ENCODE measurements at regions not wholly inside any gene's neighbourhood (a gene's known extent, or its start where the extent isn't known, plus 50 kb on each side); places are given as distances from the start of the nearest gene placed in this dataset.

DNA sequence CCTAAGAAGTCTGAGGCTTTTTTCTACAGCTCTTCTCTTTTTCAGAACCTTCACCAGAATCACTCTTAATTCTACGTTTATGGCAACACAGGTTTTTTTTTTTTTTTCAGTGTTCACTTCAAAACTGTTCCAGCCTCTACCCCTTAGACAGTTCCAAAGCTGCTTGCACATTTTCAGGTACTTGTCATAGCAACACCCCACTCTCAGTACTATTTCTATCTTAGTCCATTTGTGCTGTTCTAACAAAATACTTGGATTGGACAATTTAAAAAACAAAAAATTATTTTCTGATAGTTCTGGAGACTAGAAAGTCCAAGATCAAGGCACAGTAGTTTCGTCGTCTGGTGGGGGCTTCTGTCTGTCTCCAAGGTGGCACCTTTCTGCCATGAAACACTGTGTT is 340.9 kb upstream of the RPS23 start:
- TF ChIP-seq, protein P1, sequence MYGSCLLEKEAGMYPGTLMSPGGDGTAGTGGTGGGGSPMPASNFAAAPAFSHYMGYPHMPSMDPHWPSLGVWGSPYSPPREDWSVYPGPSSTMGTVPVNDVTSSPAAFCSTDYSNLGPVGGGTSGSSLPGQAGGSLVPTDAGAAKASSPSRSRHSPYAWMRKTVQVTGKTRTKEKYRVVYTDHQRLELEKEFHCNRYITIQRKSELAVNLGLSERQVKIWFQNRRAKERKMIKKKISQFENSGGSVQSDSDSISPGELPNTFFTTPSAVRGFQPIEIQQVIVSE (CRISPR knock-in tag; IDR thresholded peaks at IDR 0.05; ENCODE audit: borderline replicate concordance) = no peak
- no peak for TF ChIP-seq ZBTB21 (CRISPR knock-in tag; IDR thresholded peaks at IDR 0.05; ENCODE audit: borderline replicate concordance)
- no peak for TF ChIP-seq FOXP1 (CRISPR knock-in tag; IDR thresholded peaks at IDR 0.05; ENCODE audit: borderline replicate concordance)
- TF ChIP-seq, protein P2, sequence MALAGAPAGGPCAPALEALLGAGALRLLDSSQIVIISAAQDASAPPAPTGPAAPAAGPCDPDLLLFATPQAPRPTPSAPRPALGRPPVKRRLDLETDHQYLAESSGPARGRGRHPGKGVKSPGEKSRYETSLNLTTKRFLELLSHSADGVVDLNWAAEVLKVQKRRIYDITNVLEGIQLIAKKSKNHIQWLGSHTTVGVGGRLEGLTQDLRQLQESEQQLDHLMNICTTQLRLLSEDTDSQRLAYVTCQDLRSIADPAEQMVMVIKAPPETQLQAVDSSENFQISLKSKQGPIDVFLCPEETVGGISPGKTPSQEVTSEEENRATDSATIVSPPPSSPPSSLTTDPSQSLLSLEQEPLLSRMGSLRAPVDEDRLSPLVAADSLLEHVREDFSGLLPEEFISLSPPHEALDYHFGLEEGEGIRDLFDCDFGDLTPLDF (CRISPR knock-in tag; IDR thresholded peaks at IDR 0.05) = no peak
- TF ChIP-seq ZNF263 (CRISPR knock-in tag; IDR thresholded peaks at IDR 0.05; ENCODE audit: low read depth) = no peak
- TF ChIP-seq, protein P3, sequence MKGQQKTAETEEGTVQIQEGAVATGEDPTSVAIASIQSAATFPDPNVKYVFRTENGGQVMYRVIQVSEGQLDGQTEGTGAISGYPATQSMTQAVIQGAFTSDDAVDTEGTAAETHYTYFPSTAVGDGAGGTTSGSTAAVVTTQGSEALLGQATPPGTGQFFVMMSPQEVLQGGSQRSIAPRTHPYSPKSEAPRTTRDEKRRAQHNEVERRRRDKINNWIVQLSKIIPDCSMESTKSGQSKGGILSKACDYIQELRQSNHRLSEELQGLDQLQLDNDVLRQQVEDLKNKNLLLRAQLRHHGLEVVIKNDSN (CRISPR knock-in tag; IDR thresholded peaks at IDR 0.05) = no peak
- TF ChIP-seq, protein P4, sequence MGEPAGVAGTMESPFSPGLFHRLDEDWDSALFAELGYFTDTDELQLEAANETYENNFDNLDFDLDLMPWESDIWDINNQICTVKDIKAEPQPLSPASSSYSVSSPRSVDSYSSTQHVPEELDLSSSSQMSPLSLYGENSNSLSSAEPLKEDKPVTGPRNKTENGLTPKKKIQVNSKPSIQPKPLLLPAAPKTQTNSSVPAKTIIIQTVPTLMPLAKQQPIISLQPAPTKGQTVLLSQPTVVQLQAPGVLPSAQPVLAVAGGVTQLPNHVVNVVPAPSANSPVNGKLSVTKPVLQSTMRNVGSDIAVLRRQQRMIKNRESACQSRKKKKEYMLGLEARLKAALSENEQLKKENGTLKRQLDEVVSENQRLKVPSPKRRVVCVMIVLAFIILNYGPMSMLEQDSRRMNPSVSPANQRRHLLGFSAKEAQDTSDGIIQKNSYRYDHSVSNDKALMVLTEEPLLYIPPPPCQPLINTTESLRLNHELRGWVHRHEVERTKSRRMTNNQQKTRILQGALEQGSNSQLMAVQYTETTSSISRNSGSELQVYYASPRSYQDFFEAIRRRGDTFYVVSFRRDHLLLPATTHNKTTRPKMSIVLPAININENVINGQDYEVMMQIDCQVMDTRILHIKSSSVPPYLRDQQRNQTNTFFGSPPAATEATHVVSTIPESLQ (CRISPR knock-in tag; IDR thresholded peaks at IDR 0.05) = no peak
- no peak for TF ChIP-seq SMAD4 (CRISPR knock-in tag; IDR thresholded peaks at IDR 0.05)
- TF ChIP-seq NR1H2 (CRISPR knock-in tag; IDR thresholded peaks at IDR 0.05) = no peak
- Mint-ChIP-seq H3K36me3 (peaks cover 10% of the 10 kb centered on the region; the same call in 1 of the 2 replicates), H3K27me3 (ENCODE audit: low read depth) (no peaks in the 10 kb centered on the region), H3K9me3 (peaks cover 36% of the 10 kb centered on the region), H3K4me1 (no peaks in the 10 kb centered on the region), H3K27ac (no peak overlapping the region), H3K4me3 (no peak overlapping the region)
- CTCF ChIA-PET = no interaction called here
- POLR2A ChIA-PET = no interaction called here
- no peak for DNase-seq (ENCODE audit: low spot score)
- ATAC-seq = no peak

DNA sequence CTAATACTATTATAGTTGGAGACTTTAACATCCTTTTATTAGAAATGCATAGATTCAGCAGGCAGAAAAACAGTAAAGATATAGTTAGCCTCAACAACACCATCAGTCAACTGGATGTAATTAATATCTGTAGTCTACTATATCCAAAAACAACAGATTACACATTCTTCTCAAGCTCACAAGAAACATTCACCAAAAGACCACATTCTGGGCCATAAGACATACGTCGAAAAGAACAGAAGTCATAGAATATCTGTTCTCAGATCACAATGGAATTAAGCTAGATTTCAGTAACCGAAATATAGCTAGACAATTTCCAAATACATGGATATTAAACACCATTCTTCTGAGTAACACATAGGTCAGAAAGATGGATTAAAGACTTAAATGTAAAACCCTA is 336.6 kb upstream of the RPS23 start:
- POLR2A ChIA-PET = no interaction called here
- Mint-ChIP-seq H3K27me3 (ENCODE audit: low read depth) (no peaks in the 10 kb centered on the region), H3K27ac (no peak overlapping the region), H3K36me3 (peaks cover 23% of the 10 kb centered on the region), H3K9me3 (peaks cover 60% of the 10 kb centered on the region), H3K4me3 (no peak overlapping the region), H3K4me1 (no peaks in the 10 kb centered on the region)
- TF ChIP-seq, protein P5, sequence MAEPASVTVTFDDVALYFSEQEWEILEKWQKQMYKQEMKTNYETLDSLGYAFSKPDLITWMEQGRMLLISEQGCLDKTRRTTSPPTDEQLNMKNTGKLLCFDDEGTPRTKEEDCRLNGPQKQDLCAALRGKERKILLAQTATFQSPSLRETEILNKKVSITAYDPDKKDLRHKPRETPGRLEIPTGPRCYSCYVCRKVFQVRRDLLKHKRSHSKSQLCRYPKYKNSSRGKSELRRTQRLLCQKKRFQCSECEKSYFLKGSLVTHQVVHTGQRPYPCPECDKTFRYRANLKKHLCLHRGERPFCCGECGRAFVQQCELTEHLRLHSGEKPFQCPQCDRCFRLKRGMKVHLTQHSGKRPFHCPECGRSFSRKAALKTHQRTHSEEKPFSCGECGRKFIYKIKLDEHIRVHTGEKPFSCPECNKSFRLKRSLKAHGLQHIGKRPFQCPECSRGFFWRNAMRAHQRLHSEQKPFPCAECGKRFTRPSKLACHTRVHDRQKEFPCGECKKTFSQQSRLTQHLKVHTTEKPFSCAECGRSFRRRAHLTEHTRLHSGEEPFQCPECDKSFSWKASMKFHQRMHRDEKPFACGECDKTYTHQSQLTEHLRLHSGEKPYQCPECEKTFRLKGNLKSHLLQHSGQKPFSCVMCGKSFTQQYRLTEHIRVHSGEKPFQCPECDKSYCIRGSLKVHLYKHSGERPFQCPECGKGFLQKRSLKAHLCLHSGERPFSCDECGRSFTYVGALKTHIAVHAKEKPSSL (CRISPR knock-in tag; conservative IDR thresholded peaks at IDR 0.05) = no peak
- ATAC-seq = no peak
- CTCF ChIA-PET = no interaction called here
- DNase-seq (ENCODE audit: low spot score) = no peak

DNA sequence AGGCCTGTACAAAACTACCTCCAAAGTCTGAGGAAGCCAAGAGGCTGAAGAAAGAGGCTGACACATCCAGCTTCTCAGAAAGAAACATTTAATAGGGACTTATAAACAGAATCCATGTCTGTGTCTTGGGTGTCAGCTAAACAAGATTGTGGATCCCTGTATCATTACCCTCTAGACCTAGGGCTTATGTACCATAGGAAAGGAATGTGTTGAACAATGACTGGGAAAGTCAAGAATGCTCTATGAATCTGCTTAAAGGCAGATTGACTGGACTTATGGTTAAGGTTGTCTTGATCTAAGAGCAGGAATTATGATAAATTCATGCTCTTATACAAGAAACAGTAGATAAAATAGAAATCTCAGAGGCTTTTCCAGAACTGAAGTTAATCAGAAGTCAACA is 335.7 kb upstream of the RPS23 start:
- ChIA-PET CTCF (no interaction called here), POLR2A (no interaction called here)
- Mint-ChIP-seq H3K27ac (no peak overlapping the region), H3K9me3 (peaks cover 60% of the 10 kb centered on the region), H3K27me3 (ENCODE audit: low read depth) (no peaks in the 10 kb centered on the region), H3K4me1 (no peaks in the 10 kb centered on the region), H3K36me3 (peaks cover 17% of the 10 kb centered on the region), H3K4me3 (no peak overlapping the region)
- DNase-seq (ENCODE audit: low spot score) (no peak), ATAC-seq (no peak)
- TF ChIP-seq PRRX2 (CRISPR knock-in tag; IDR thresholded peaks at IDR 0.05) (no peak), ZNF671 (CRISPR knock-in tag; IDR thresholded peaks at IDR 0.05) (no peak)

DNA sequence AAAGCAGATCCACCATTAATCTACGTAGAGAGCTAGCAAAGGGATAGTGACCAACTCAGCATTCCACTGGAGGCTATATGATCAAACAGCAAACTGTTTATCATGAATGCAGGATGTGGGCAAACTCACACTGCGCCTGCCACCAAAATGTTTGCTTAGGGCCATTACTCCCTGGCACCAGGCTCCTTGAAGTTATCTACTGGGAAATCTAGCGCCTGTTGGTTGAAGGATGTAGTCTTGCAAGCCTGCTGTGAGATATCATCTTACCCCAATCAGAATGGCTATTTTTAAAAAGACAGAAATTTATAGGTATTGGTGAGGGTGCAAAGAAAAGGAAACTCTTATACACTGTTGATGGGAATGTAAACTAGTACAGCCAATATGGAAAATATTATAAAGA is 332.5 kb upstream of the RPS23 start:
- ChIA-PET POLR2A (no interaction called here), CTCF (no interaction called here)
- DNase-seq (ENCODE audit: low spot score) (no peak), ATAC-seq (no peak)
- Mint-ChIP-seq H3K27ac (no peak overlapping the region), H3K27me3 (ENCODE audit: low read depth) (no peaks in the 10 kb centered on the region), H3K36me3 (peaks cover 13% of the 10 kb centered on the region), H3K9me3 (peaks cover 57% of the 10 kb centered on the region), H3K4me1 (no peaks in the 10 kb centered on the region), H3K4me3 (no peak overlapping the region)
- TF ChIP-seq, protein P6, sequence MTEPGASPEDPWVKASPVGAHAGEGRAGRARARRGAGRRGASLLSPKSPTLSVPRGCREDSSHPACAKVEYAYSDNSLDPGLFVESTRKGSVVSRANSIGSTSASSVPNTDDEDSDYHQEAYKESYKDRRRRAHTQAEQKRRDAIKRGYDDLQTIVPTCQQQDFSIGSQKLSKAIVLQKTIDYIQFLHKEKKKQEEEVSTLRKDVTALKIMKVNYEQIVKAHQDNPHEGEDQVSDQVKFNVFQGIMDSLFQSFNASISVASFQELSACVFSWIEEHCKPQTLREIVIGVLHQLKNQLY (CRISPR knock-in tag; IDR thresholded peaks at IDR 0.05) = no peak
- TF ChIP-seq, protein P7, sequence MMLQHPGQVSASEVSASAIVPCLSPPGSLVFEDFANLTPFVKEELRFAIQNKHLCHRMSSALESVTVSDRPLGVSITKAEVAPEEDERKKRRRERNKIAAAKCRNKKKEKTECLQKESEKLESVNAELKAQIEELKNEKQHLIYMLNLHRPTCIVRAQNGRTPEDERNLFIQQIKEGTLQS (CRISPR knock-in tag; conservative IDR thresholded peaks at IDR 0.05) = no peak
- TF ChIP-seq NR2C2 (CRISPR knock-in tag; IDR thresholded peaks at IDR 0.05) (no peak), GABPB1 (CRISPR knock-in tag; IDR thresholded peaks at IDR 0.05) (no peak), ESRRA (CRISPR knock-in tag; IDR thresholded peaks at IDR 0.05; ENCODE audit: borderline replicate concordance) (no peak), NFATC4 (CRISPR knock-in tag; IDR thresholded peaks at IDR 0.05) (no peak)
- TF ChIP-seq, protein P8, sequence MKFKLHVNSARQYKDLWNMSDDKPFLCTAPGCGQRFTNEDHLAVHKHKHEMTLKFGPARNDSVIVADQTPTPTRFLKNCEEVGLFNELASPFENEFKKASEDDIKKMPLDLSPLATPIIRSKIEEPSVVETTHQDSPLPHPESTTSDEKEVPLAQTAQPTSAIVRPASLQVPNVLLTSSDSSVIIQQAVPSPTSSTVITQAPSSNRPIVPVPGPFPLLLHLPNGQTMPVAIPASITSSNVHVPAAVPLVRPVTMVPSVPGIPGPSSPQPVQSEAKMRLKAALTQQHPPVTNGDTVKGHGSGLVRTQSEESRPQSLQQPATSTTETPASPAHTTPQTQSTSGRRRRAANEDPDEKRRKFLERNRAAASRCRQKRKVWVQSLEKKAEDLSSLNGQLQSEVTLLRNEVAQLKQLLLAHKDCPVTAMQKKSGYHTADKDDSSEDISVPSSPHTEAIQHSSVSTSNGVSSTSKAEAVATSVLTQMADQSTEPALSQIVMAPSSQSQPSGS (CRISPR knock-in tag; IDR thresholded peaks at IDR 0.05; ENCODE audit: borderline replicate concordance, low read depth) = no peak
- TF ChIP-seq, protein P9, sequence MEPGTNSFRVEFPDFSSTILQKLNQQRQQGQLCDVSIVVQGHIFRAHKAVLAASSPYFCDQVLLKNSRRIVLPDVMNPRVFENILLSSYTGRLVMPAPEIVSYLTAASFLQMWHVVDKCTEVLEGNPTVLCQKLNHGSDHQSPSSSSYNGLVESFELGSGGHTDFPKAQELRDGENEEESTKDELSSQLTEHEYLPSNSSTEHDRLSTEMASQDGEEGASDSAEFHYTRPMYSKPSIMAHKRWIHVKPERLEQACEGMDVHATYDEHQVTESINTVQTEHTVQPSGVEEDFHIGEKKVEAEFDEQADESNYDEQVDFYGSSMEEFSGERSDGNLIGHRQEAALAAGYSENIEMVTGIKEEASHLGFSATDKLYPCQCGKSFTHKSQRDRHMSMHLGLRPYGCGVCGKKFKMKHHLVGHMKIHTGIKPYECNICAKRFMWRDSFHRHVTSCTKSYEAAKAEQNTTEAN (CRISPR knock-in tag; IDR thresholded peaks at IDR 0.05) = no peak
